K562 (cell line): ENCODE measurements at regions not wholly inside any gene's neighbourhood (a gene's known extent, or its start where the extent isn't known, plus 50 kb on each side); places are given as distances from the start of the nearest gene placed in this dataset.

ENCODE experiments used
- ATAC-seq: fragments of 200-7000 bp; cut with Tn5 transposase; 3 replicates; pipeline ENCODE4 v1.9.1; 2020; ENCODE audit warnings: moderate library complexity
- BruUV-seq: library from RNA; stranded (reverse); fragments of 400-500 nt; replicated peaks from 2 replicates; lab custom pipeline; 2021; lab: Mats Ljungman, UMichigan
- CTCF ChIA-PET: fragments of 300-600 bp; formaldehyde crosslinking; extraction: SDS; loops from one replicate; lab custom pipeline; 2021; ENCODE audit warnings: low intra/inter-chr PET ratio; lab: Yijun Ruan, JAX
- POLR2A ChIA-PET: fragments of 300-600, 350-650 bp; sonication (Branson Sonifier 250); formaldehyde crosslinking; extraction: SDS; loops from one replicate; lab custom pipeline; 2021; ENCODE audit warnings: antibody characterized with exemption, inconsistent platforms; lab: Yijun Ruan, JAX
- DNase-seq, 4 experiments: peaks; one replicate each; pipeline versions ENCODE4 v3.0.0 to v3.0.0-alpha.2; 2011 to 2018; ENCODE audit warnings: low spot score in 3 of 4, mixed read lengths in 3 of 4; ENCODE audit errors: extremely low read depth in 1 of 4
- FAIRE-seq: peaks from 2 replicates; lab custom pipeline; 2011; peaks lifted over from hg19 to GRCh38; lab: Jason Lieb, UNC
- H2AFZ ChIP-seq: 2 replicates; pipeline ENCODE4 v1.6.0; 2011; ENCODE audit warnings: low read depth, low read length, control low read depth, inconsistent platforms
- H3K27ac ChIP-seq: fragments of 200-600 bp; 3 replicates; pipeline ENCODE4 v1.8.0; 2011; ENCODE audit warnings: low read depth, mild to moderate bottlenecking, control low read depth, inconsistent platforms, low read length, moderate library complexity, mixed read lengths; ENCODE audit errors: extremely low read depth
- H3K27me3 ChIP-seq, 2 experiments: fragments of 300-600 bp in 1 of 2; 2 replicates in 1 of 2; 3 replicates in 1 of 2; pipeline versions ENCODE4 v1.6.0 to v1.8.0; 2011; ENCODE audit warnings: inconsistent platforms in 2 of 2, low read length in 2 of 2, mild to moderate bottlenecking in 1 of 2, mixed read lengths in 1 of 2, moderate library complexity in 1 of 2; ENCODE audit not compliant: control insufficient read depth in 2 of 2, insufficient read depth in 2 of 2
- H3K36me3 ChIP-seq: fragments of 300-600 bp; 3 replicates; pipeline ENCODE4 v1.8.0; 2011; ENCODE audit warnings: mild to moderate bottlenecking, low read length, inconsistent platforms; ENCODE audit not compliant: control insufficient read depth, insufficient read depth
- H3K4me1 ChIP-seq, 2 experiments: fragments of 200-600 bp in 1 of 2; replicated peaks in 1 of 2; 2 replicates in 1 of 2; 3 replicates in 1 of 2; pipeline versions ENCODE4 v1.5.1 to v1.8.0; 2011; ENCODE audit warnings: inconsistent platforms in 2 of 2, low read length in 2 of 2, mild to moderate bottlenecking in 1 of 2, mixed read lengths in 1 of 2, moderate library complexity in 1 of 2; ENCODE audit not compliant: control insufficient read depth in 2 of 2, insufficient read depth in 2 of 2
- H3K4me2 ChIP-seq: 2 replicates; pipeline ENCODE4 v1.6.1; 2011; ENCODE audit warnings: low read length, control low read depth, inconsistent platforms, mixed read lengths; ENCODE audit not compliant: insufficient read depth
- H3K4me3 ChIP-seq: fragments of 200-600 bp; sonication (generic), shearing (Covaris generic); 2 replicates; pipeline ENCODE4 v1.5.1; 2016; ENCODE audit warnings: control low read depth, inconsistent platforms
- H3K79me2 ChIP-seq: fragments of 200-600 bp; 3 replicates; pipeline ENCODE4 v1.8.0; 2011; ENCODE audit warnings: low read length, inconsistent platforms; ENCODE audit not compliant: control insufficient read depth, insufficient read depth
- H3K9ac ChIP-seq, 2 experiments: 2 replicates each; pipeline versions ENCODE4 v1.6.0 to v1.6.1; 2011; ENCODE audit warnings: low read depth in 2 of 2, low read length in 2 of 2, control low read depth in 1 of 2, inconsistent platforms in 1 of 2, mild to moderate bottlenecking in 1 of 2, mixed read lengths in 1 of 2; ENCODE audit not compliant: insufficient read depth in 1 of 2
- H3K9me1 ChIP-seq: one replicate; pipeline ENCODE4 v1.6.0; 2011; ENCODE audit warnings: inconsistent platforms, mild to moderate bottlenecking, low read length, moderate library complexity; ENCODE audit not compliant: control insufficient read depth, insufficient read depth
- H3K9me3 ChIP-seq: replicated peaks from 2 replicates; pipeline ENCODE4 v1.5.1; 2011; ENCODE audit warnings: low read depth, low read length, inconsistent platforms; ENCODE audit not compliant: control insufficient read depth, insufficient read depth
- H4K20me1 ChIP-seq: replicated peaks from 2 replicates; pipeline ENCODE4 v1.6.1; 2011; ENCODE audit warnings: low read length, inconsistent platforms, mixed read lengths; ENCODE audit not compliant: control insufficient read depth, insufficient read depth
- POU5F1 ChIP-seq: fragments of 150-350 bp; IDR thresholded peaks from 2 replicates; pipeline ENCODE4 v1.6.1; 2014; ENCODE audit warnings: borderline replicate concordance, low read length, low read depth, mild to moderate bottlenecking; ENCODE audit not compliant: partially characterized antibody
- RFX1 ChIP-seq: fragments of 450-650 bp; IDR thresholded peaks from 2 replicates; pipeline ENCODE4 v1.6.1; 2016; ENCODE audit warnings: mild to moderate bottlenecking, moderate library complexity
- TEAD1 ChIP-seq, 2 experiments: fragments of 450-650 bp in 1 of 2; sonication (generic) in 1 of 2; formaldehyde crosslinking; IDR thresholded peaks; 2 replicates each; pipeline versions ENCODE4 v1.4.0 to v1.8.0; 2020 to 2022; ENCODE audit warnings: mild to moderate bottlenecking in 2 of 2, missing genetic modification reagents in 1 of 2
- ZNF584 ChIP-seq: fragments of 200-800 bp; sonication (Bioruptor generic); IDR thresholded peaks from 2 replicates; pipeline ENCODE4 v1.6.1; 2016; ENCODE audit warnings: low read depth, mild to moderate bottlenecking, missing genetic modification characterization, missing compliant biosample characterization
- ZNF644 ChIP-seq: fragments of 200-800 bp; sonication (Bioruptor generic); IDR thresholded peaks from 2 replicates; pipeline ENCODE4 v1.6.1; 2016; ENCODE audit warnings: low read depth, missing genetic modification characterization, missing compliant biosample characterization
- WGBS: fragments of 100-300 bp; shearing (Covaris generic); methylation state at CpG from one replicate; pipeline ENCODE4 v1.1.6; 2016; ENCODE audit warnings: low coverage, mixed read lengths; ENCODE audit not compliant: insufficient coverage; ENCODE audit errors: missing lambda C conversion rate; 5-methylcytosine and 5-hydroxymethylcytosine counted together
- in situ Hi-C: fragments of 300-500 bp; cut with MboI; formaldehyde crosslinking; loops from 4 replicates; pipeline ENCODE4 v1.15.0; 2018; ENCODE audit warnings: inconsistent platforms, mixed read lengths
- intact Hi-C: fragments of 100-400 bp; cut with micrococcal nuclease; formaldehyde crosslinking; loops from 2 replicates; pipeline ENCODE4 v1.14.2; 2022
- TF ChIP-seq, protein P1 (sequence below): fragments of 450-650 bp; formaldehyde crosslinking; IDR thresholded peaks from 2 replicates; pipeline ENCODE4 v1.4.0; 2022; ENCODE audit warnings: missing genetic modification characterization

DNA sequence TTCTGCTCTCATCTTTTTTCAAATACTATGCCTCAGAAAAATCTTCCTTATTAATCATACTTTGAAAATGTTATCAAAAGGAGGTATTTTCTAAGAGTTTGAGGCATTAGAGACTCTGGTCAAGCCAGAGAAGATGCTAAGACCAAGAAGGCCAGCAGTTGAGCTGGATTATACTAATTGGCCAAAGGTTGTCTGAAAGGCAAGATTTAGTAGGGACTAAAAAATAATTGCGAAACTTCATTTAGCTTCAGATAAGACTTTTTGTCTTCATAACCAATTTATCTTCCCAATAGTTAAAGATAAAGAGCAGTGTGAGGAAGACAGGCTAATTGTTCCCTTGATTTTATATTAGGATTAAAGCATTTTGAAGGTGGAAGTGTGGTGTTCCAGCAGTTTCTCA lies 1412.4 kb upstream of the PCDH7 start:
- no peak overlapping the region for H2AFZ ChIP-seq
- H3K27me3 ChIP-seq: no peaks in the 10 kb centered on the region; a peak in 1 of 5 replicates
- no peak overlapping the region for H3K9ac ChIP-seq
- DNase-seq (no peak), FAIRE-seq (no peak), ATAC-seq (no peak)
- in situ Hi-C loops (no loop called here), intact Hi-C loops (no loop called here)
- BruUV-seq: no TSS peak
- H3K9me3 ChIP-seq: no peaks in the 10 kb centered on the region; the same call in 1 of the 2 replicates
- TF ChIP-seq, protein P1, sequence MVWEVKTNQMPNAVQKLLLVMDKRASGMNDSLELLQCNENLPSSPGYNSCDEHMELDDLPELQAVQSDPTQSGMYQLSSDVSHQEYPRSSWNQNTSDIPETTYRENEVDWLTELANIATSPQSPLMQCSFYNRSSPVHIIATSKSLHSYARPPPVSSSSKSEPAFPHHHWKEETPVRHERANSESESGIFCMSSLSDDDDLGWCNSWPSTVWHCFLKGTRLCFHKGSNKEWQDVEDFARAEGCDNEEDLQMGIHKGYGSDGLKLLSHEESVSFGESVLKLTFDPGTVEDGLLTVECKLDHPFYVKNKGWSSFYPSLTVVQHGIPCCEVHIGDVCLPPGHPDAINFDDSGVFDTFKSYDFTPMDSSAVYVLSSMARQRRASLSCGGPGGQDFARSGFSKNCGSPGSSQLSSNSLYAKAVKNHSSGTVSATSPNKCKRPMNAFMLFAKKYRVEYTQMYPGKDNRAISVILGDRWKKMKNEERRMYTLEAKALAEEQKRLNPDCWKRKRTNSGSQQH (CRISPR knock-in tag): no peak
- TF ChIP-seq POU5F1 (no peak), TEAD1 (CRISPR knock-in tag; IDR thresholded peaks at IDR 0.05) (no peak), RFX1 (no peak), ZNF644 (no peak), ZNF584 (CRISPR knock-in tag) (no peak)
- no peak overlapping the region for H3K4me2 ChIP-seq
- no peak overlapping the region for H3K27ac ChIP-seq
- H3K4me1 ChIP-seq: no peaks in the 10 kb centered on the region
- no peaks in the 10 kb centered on the region for H3K9me1 ChIP-seq
- H3K36me3 ChIP-seq: no peaks in the 10 kb centered on the region
- H3K79me2 ChIP-seq: no peaks in the 10 kb centered on the region
- no peak overlapping the region for H3K4me3 ChIP-seq
- CTCF ChIA-PET: no interaction called here
- 8% methylated on average over 1 of the region's 1 CpG for WGBS
- H4K20me1 ChIP-seq: no peaks in the 10 kb centered on the region
- POLR2A ChIA-PET: no interaction called here
